ENCODE measurements at regions not wholly inside any gene's neighbourhood (a gene's known extent, or its start where the extent isn't known, plus 50 kb on each side); places are given as distances from the start of the nearest gene placed in this dataset.

GRCh38 chr6:14466278-14466677 lies 348.7 kb downstream of the CD83 start:
- intact Hi-C loops (cut with DNase I), result no loop called here
- 70 to 79% (median 79%) methylated on average over 4 of the region's 4 CpGs for WGBS, 3 donors
- TF ChIP-seq CTCF (IDR thresholded peaks at IDR 0.05) (no peak), POLR2A (IDR thresholded peaks at IDR 0.05) (no peak), EP300 (IDR thresholded peaks at IDR 0.05) (no peak)

GRCh38 chr6:14467591-14467990 lies 350.0 kb downstream of the CD83 start:
- Histone ChIP-seq H3K27ac (no peak overlapping the region), H3K9me3 (no peaks in the 10 kb centered on the region), H3K36me3 (no peaks in the 10 kb centered on the region), H3K4me3 (no peak overlapping the region), H3K4me1 (ENCODE audit: insufficient read depth) (no peaks in the 10 kb centered on the region), H3K27me3 (no peaks in the 10 kb centered on the region)
- no peak for DNase-seq
- 72 to 87% (median 78%) methylated on average over 2 of the region's 2 CpGs for WGBS, 3 donors
- intact Hi-C loops (cut with DNase I), result no loop called here
- TF ChIP-seq EP300 (IDR thresholded peaks at IDR 0.05) (no peak), POLR2A (IDR thresholded peaks at IDR 0.05) (no peak), CTCF (IDR thresholded peaks at IDR 0.05) (no peak)

More at GRCh38 chr6:14466278-14466677, 348.7 kb downstream of the CD83 start:
- Histone ChIP-seq H3K27ac (no peak overlapping the region), H3K4me1 (ENCODE audit: insufficient read depth) (no peaks in the 10 kb centered on the region), H3K4me3 (no peak overlapping the region), H3K27me3 (no peaks in the 10 kb centered on the region), H3K36me3 (no peaks in the 10 kb centered on the region), H3K9me3 (no peaks in the 10 kb centered on the region)
- DNase-seq, result no peak

- intact Hi-C loops (cut with DNase I), result no loop called here
- WGBS, 3 donors, result 83 to 95% (median 87%) methylated on average over 4 of the region's 4 CpGs
- H3K4me3 ChIP-seq, result no peak overlapping the region
- H3K4me1 ChIP-seq (ENCODE audit: insufficient read depth), result no peaks in the 10 kb centered on the region
- H3K27ac ChIP-seq, result no peak overlapping the region
- no peak for TF ChIP-seq CTCF (IDR thresholded peaks at IDR 0.05)
- TF ChIP-seq EP300 (IDR thresholded peaks at IDR 0.05), result no peak
- no peak for TF ChIP-seq POLR2A (IDR thresholded peaks at IDR 0.05)
- no peaks in the 10 kb centered on the region for H3K27me3 ChIP-seq
- DNase-seq, result no peak
- H3K9me3 ChIP-seq, result no peaks in the 10 kb centered on the region
- H3K36me3 ChIP-seq, result no peaks in the 10 kb centered on the region
Observed at GRCh38 chr6:14468647-14469321, 351.2 kb downstream of the CD83 start.

- 84 to 98% (median 91%) methylated on average over 3 of the region's 3 CpGs for WGBS, 3 donors
- no peak overlapping the region for H3K4me3 ChIP-seq
- no peak overlapping the region for H3K27ac ChIP-seq
- H3K4me1 ChIP-seq (ENCODE audit: insufficient read depth), result no peaks in the 10 kb centered on the region
- intact Hi-C loops (cut with DNase I), result no loop called here
- H3K9me3 ChIP-seq, result no peaks in the 10 kb centered on the region
- H3K36me3 ChIP-seq, result no peaks in the 10 kb centered on the region
- no peaks in the 10 kb centered on the region for H3K27me3 ChIP-seq
- TF ChIP-seq POLR2A (IDR thresholded peaks at IDR 0.05), result no peak
- TF ChIP-seq EP300 (IDR thresholded peaks at IDR 0.05), result no peak
- TF ChIP-seq CTCF (IDR thresholded peaks at IDR 0.05), result no peak
- no peak for DNase-seq
Observed at GRCh38 chr6:14470101-14470500, 352.5 kb downstream of the CD83 start.
